T-helper 1 cell treated with Interleukin-12 subunit alpha and Interleukin-12 subunit beta and Interleukin-4 antibody, amounts not matched to agents 30 ng/mL and 1 ng/mL, for 36 hours (primary cell): ENCODE measurements at regions not wholly inside any gene's neighbourhood (a gene's known extent, or its start where the extent isn't known, plus 50 kb on each side); places are given as distances from the start of the nearest gene placed in this dataset.

Source experiments
- intact Hi-C: fragments of 100-400 bp; cut with micrococcal nuclease; formaldehyde crosslinking; loops from one replicate; pipeline ENCODE4 v1.15.1; 2024

DNA sequence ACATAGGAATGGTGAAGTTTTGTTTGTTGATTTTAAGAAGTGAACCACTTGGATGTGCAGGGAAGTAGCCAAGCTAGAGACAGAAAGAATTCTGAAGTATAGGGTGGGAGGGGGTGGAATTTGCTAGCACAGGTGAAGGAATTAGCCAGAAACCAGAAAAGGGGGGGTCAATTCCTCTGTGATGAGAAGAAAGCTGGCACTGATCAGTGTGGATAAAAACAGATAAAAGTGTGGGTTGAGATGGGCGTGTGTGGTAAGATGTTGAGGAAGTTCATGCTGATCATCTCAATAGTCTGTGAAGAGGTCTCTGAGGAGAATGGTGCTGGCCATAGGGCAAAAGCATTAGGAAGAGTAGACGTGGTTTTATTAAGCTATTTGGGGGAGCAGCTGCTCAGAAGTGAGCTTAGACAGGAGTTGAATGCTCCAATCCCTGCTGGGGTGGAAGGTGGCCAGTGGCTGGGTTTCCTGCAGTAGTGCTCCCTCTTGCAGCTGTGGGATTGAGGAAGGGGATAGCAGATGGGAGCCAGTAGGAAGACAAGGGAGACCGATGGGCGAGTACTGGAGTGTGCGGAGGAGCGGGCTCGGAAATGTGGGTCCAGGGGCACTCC is 88.7 kb upstream of the ELL2 start:
- intact Hi-C loops = no loop called here

DNA sequence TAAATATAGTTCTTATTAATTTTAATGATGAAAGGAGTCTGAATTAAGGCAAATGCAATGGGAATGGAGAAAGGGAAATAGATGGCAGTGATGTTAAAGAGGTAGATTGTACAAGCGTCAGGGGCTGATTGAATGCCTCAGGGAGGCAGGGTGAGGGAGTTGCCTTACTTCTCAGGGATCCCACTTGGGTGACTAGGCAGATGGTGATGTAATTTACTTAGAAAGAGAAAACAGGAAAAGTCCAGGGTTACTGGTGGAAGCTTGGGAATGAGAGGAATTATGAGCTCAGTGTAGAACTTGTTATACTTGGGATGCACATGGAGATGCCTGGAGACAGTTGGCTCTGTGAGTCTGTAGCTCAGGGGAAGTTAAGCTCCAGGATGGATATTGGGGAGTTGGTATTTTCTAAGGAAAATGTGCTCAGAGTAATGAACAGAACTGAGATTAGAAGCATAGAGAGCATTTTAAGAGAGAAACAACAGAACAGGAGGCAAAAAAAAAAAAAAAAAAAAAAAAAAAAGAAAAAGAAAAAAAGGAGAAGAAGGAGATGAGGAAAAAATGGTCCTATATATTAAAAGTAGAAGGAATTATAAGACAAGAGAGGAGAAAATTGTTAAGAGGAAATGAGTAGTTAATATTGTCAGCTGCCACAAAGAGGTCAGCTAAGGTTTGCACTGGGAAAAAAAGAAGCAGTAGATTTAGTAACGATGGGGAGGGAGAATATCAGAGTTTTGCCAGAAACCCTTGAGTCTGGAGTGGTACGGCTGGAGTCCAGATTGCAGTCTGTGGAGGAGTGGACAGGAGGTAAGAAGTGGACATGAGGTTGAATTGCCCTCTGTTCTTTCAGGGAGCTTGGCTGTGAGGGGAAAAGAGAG is 88.0 kb upstream of the ELL2 start:
- intact Hi-C loops = no loop called here

DNA sequence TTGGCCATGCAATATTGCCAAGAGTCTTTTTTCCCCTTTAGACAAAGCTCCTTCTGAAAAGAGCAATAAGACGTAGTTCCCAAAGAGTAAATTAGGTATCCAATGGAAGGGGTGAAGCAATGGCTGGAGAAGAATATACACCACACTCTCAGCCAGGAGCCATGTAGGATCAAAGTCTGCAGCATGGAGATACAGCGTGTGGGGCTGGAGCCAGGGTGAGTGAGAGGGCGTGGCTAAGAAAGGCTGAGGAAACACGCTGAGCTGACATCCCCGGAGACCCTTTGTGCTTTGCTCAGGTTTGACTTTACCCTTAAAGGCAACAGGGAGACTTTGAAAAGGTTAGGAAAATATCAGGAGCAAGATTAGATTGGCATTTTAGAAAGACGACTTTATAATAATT is 87.1 kb upstream of the ELL2 start:
- intact Hi-C loops = no loop called here

DNA sequence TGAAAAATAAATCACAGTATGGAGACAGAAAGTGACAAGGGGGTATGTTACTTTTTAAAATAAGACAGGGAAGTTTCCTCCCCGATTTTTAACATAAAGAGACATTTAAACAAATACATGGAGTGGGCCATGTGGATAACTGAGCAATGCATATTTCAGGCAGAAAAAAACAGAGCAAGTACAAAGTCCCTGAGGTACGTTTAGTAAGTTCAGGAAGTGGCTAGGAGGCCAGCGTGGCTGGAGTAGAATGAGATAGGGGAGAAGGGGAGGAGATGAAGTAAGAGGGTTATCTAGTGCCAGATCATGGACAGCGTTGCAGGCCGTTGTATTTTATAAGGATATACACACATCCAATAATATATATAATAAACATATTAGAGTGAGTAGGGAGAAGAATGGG is 84.2 kb upstream of the ELL2 start:
- intact Hi-C loops = no loop called here

DNA sequence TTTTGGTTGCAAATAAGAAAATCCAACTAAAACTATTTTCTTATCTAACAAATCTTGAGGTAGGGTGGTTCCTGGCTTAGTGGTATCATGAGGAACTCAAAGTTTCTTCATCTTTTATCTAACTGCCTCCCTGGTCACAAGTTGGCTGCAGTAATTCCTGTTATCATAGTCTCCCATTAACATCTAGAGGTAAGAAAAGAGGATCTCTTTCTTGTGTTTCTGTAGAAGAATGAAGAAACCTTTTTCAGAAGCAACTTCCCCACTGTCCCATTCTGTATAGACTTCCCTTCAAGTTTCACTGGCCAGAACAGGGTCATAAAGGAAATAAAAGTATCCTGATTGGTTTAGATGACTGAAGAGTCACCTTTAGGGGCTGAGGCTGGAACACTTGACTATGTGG is 81.8 kb upstream of the ELL2 start:
- intact Hi-C loops = no loop called here

DNA sequence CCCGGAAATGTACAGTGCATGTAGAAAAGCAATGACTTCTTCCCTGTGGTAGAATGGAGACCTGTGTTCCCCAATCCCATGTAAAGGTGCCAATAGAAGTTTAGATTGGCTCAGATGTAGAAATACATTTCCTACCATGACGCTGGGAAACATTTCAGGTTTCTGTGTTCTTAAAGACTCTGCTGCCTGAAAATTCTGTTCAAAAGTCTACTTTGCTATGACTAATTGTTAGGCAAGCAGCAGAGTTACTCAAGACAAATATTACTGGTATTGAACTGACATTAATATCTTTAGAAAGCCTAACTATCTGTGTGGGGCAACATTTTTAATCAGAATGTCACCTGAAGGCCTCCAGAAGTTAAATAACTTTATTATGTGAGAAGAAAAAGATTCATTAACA is 75.5 kb upstream of the ELL2 start:
- intact Hi-C loops = no loop called here

DNA sequence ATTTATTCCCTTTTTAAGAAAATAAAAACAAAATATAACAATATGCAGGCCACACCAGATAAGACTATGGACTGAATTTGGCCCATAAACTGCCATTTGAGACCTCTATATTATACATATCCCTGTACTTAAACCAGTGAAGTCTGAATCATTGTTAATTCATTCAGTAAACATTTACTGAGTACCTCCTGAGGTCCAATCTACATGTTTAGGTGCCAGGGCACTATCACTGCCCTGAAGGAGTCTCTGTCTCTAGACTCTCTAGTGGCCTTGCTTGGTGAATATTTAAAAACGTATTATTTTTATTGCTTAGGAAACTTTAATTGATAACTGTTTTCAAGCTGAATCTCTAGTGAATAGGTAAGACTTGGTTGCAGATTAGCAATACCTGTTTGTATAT is 74.7 kb upstream of the ELL2 start:
- intact Hi-C loops = no loop called here

DNA sequence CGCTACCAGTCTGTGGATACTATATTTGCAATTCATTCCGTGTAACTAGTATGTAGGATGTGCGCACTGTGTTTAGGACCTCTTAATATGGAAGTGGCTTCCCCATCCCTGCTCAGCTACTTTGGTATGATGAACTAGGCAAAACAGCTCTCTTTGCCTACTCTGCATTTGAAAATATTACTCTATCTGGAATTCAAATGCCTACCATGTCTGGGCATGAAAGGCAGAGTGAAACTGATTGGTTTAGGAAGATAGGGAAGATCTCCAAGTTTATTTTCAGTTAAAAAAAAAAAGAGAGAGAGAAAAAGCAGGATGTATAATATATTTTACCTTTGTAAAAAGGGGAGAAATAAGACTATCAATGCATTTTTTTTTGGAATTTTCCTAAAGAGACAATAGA is 74.1 kb upstream of the ELL2 start:
- intact Hi-C loops = no loop called here

DNA sequence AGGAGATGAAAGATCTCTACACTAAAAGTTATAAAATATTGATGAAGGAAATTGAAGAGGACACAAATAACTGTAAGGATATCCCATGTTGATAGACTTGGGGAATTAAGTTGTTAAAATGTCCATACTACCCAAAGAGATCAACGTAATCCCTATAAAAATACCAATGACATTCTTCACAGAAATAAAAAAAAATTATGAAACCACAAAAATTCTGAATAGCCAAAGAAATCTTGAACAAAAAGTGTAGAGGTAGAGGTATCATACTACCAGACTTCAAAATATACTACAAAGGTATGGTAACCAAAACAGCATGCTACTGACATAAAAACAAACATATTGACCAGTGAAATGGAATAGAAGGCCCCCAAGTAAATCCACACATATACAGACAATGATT is 71.5 kb upstream of the ELL2 start:
- intact Hi-C loops = no loop called here

DNA sequence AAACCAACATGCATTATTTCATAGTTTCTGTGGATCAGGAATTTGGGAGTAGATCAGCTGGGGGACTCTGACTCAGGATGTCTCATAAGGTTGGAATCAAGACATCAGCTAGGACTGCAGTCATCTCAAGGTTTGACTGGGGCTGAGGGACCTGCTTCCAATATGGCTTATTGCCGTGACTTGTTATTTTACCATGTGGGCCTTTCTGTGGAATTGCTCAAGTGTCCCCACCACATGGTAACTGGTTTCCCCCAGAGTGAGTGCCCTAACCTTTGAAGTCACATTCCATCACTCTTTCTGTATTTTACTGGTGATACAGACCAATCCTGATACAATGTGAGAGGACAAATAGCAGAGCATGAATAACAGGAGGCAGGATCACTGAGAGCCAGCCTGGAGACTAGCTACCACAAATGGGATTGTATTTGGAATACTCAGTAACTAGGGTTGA is 70.2 kb upstream of the ELL2 start:
- intact Hi-C loops = no loop called here

DNA sequence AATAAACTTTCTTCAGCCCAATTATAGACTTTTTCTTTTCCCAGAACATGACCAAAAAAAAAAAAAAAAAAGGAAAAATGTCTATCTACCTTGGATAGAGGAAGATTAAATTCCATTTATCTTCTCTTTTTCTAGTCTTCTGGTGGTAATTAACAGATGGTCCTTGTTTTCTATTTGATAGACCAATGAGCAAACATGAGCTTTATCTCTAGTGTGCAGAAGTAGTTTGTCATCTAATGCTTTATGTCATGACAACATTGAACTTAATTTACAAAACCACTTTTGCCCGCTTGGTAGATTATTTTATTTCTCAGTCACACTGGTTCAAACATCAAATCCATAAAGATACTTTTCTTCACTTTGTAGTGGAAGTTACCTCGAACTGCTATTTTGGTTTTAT is 69.5 kb upstream of the ELL2 start:
- intact Hi-C loops = no loop called here

DNA sequence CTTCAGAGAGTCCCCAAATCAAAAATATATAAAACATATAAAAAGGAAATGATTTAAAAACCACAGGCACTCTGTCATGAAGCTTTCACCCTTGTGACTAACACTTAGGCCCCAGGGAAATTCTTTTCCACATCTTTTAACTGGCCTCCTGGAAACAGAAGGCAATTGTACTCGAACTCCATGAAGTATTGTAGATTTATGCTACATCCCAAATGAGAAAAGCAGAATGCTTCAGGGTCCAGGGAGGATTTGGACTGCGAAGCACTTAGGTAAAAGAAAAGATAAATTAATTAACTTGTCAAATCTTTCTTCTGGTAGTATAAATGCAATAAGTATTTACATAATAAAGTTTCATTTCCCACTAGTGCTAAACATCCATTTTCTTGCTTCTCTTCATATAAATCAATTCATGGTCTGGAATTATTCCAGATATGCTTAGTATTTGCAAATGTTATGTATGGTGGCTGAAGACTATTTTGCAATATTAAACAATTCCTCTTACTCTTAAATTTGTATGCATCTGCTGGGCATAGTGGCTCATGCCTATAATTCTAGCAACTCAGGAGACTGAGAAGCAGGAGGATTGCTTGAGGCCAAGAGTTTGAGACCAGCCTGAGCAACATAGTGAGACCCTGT is 64.9 kb upstream of the ELL2 start:
- intact Hi-C loops = no loop called here

DNA sequence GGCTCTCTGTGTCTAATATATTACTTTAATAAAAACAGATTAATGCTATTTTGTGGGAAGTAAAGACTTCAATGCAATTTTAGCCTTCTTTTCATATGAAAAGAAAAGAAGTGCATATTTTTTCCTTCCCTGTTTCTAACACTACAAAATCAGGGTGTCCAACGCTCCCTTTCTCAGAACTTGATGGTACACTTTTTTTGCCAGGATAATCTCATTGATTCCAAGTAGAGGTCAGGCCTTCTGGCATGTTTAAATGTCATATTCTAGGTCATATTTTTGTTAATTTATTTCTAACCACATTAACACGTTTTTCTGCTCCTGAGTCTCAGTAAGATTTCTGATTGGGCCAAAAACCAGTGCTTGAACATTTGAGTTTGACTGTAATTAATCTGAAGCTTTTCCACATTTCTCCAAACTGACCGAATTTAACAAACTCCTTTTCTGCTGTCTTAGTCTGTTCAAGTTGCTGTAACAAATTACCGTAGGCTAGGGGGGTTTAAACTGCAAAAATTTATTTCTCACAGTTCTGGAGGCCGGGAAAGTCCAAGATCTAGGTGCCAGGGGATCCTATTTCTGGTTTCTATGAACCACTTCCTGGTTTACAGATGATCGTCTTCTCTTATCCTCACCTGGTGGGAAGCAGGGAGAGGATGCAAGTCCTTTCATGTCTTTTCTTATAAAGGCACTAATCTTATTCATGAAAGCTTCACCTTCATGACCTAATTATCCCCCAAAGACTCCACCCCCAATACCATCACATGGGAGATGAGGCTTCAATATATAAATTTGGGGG is 63.2 kb upstream of the ELL2 start:
- intact Hi-C loops = no loop called here

DNA sequence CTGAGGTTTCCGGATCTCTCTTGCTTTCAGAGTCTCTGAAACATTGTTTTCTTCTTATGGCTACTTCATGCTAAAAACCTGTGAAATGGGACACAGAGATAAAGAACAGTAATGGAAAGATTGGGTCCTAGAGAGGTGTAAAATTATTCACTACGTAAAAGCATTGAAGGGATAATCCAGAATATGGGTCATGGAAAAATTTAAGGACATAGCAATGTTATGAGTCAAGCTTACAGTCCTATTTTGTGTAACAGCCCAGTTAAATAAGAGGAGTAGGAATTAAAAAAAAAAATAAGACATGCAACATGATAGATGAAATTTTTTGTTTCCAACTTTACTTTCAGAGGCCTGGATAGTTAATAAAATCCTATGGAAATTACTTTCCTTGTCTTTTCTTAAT is 61.9 kb upstream of the ELL2 start:
- intact Hi-C loops = no loop called here

DNA sequence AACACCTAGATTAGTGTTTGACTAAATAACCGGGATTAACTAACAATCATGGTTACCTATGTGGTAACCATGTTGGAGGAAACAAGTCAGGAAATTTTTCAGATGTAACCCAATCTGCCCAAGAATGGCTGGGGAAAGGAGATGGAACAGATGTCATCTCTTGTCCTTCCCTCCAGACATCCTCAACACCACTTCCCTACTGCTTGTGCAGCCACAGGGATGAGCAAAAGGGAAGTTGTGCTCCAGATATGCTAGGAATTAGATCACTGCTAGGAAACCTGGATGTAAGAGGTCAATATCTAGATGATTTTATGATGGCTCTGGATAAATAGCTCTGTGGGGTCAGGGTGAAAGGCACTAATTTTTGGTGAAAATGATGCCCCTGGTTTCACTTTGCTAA is 61.3 kb upstream of the ELL2 start:
- intact Hi-C loops = no loop called here

DNA sequence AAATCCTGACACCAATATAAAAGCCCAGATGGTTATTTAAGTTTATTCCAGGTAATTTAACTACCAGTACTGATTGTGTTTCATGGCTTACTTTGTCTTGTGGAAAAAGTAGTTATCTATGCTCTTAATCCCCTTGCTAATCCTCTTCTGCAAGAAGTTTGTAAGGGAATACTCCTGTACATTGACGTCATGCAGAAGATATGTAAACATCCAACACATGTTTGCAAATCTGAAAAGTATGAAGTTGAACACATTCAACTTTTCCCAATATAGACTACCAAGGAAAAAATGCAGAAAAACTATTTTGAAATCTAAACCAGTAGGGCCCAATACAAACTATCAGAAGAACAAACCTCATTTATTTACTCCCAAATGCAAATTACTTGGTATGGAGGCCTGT is 56.3 kb upstream of the ELL2 start:
- intact Hi-C loops = no loop called here

DNA sequence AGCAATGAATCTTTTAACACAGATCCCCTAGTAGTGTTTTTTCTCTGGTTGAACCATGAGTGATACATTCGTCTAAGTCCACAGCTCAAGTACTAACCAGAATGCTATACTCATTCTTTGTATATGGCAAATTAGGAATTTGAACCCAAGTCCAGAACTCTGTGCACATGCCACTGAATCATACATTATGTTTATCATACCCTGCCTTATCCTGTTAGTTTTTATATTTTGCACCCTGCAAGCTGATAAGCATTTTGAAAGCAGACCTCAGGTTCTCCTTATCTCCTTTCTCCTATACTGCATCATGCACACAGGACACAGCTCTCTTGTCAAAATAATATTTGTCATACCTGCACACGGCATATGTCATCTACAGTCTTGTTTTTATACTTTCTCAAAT is 54.6 kb upstream of the ELL2 start:
- intact Hi-C loops = no loop called here

DNA sequence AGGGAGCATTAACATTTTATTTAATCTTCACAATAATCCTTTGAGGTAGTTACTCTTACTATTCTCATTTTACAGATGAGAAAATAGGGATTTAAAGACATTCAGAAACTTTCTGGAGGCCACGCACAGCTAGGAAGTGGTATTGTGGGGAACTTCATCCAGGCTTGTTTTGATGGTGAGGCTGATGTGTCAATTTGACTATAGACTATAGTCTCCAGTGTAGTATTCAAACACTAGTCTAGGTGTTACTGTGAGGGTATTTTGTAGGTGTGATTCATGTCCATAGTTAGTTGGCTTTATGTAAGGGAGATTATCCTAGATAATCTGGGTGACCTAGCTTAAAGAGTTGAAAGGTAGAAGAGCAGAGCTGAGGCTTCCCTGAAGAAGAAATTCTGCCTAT is 54.1 kb upstream of the ELL2 start:
- intact Hi-C loops = no loop called here

DNA sequence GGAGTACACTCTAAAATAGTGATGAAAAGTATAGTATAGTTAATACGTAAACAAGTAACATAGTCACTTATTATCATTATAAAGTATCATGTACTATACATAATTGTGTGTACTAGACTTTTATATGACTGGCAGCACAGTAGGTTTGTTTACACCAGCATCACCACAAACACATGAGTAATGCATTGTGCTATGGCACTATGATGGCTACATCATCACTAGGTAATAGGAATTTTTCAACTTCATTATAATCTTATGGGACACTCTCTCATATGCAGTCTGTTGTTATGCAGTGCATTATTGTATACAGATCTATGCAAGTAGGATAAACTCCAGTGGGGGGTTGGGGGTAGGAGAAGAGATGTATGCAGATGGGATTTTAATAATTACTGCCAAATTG is 52.7 kb upstream of the ELL2 start:
- intact Hi-C loops = no loop called here

DNA sequence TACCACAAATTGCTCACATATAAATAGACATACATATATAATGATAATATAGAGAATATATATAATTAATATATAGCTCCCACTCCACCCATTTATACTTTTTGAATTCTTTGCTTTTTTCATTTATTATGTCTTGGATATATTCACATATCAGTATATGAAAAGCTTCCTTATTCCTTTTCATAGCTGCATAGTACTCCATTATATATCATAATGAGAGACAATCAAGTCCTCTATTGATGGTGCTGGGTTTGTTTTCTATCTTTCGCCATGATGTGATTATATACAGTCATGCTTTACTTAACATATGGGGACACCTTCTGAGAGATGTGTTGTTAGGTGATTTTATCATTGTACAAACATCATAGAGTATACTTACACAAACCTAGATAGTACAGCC is 51.6 kb upstream of the ELL2 start:
- intact Hi-C loops = no loop called here

DNA sequence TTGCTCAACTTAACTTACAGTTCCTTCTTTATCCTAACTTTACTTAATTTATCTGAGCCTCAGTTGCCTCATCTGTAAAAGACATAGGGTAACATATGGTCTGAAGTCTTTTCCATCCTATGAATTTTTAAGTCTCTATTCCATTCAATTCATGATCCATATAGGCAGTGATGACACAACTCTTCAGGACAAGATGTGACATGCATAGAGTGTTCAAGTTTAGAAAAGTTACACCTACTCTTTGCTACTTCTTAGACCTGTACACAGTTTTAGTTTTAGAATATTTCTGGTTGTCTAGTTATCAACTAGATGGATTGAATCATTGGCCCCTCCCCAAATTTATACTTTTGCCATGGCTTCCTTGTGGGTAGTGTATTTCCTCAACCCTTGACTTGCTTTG is 50.7 kb upstream of the ELL2 start:
- intact Hi-C loops = no loop called here
